GM12892 (cell line): ENCODE measurements at regions not wholly inside any gene's neighbourhood (a gene's known extent, or its start where the extent isn't known, plus 50 kb on each side); places are given as distances from the start of the nearest gene placed in this dataset.

Source experiments
- POLR2A ChIP-seq: IDR thresholded peaks from 2 replicates; pipeline ENCODE4 v1.6.1; 2011; ENCODE audit warnings: low read depth, low read length, control low read depth
- POLR2AphosphoS5 ChIP-seq: IDR thresholded peaks from 2 replicates; pipeline ENCODE4 v1.6.1; 2011; ENCODE audit warnings: low read depth, low read length, control low read depth
- TAF1 ChIP-seq: IDR thresholded peaks from 2 replicates; pipeline ENCODE4 v1.6.1; 2011; ENCODE audit warnings: low read depth, mild to moderate bottlenecking, control low read depth, low read length, borderline replicate concordance

DNA sequence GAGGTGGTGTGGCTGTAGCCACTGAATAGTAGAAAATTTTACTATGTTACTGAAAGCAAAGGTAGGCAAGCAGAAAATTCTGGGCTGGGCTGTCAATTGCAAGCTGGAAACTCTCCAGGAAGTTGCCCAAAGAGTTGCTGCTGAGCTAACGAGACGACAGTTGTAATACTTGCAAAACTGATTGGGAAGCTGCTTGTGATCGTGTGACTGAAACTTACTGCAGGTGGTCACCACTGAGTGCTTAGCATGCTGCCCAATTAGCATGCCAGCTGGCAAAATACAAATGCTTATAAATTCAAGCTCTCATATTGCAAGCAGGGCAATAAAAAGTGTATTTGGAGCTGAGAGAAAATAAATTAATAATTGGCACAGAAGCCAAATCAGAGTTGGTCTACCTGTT, 758.5 kb upstream of the EDIL3 start:
- TF ChIP-seq POLR2AphosphoS5 (no peak), POLR2A (no peak), TAF1 (no peak)
